HG03175 (cell line): ENCODE measurements at regions not wholly inside any gene's neighbourhood (a gene's known extent, or its start where the extent isn't known, plus 50 kb on each side); places are given as distances from the start of the nearest gene placed in this dataset.

Experiments
- ATAC-seq: cut with Tn5 transposase; IDR thresholded peaks from one replicate; pipeline ENCODE4 v1.9.1; 2021; ENCODE audit warnings: mild to moderate bottlenecking, moderate library complexity; ENCODE audit not compliant: unreplicated experiment

- no peak for ATAC-seq
Observed at GRCh38 chr5:57857696-57858095, 375.1 kb upstream of the ACTBL2 start.

GRCh38 chr5:57855831-57856230 is 373.2 kb upstream of the ACTBL2 start:
- no peak for ATAC-seq

- no peak for ATAC-seq
Observed at GRCh38 chr5:57853929-57854697, 371.5 kb upstream of the ACTBL2 start.

DNA sequence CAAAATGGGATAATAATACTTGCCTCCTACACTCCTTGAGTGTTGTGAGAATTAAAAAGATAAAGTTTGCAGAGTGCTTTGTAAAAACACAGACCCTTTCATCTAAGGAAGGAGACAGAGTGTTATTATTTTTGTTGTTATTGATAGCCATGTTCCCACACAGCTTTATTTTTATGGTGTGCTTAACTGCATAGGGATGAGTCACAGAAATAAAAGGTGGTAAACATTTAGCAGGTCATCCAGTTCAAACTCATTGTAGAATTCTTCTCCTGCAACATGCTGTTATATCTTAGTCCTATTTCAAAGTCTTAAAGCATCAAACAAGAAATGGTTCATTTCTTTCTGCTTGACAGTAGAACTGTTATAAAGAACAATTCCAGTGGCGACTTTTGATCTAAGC is 367.5 kb upstream of the ACTBL2 start:
- ATAC-seq, result no peak

GRCh38 chr5:57845025-57845424 is 362.4 kb upstream of the ACTBL2 start:
- no peak for ATAC-seq

DNA sequence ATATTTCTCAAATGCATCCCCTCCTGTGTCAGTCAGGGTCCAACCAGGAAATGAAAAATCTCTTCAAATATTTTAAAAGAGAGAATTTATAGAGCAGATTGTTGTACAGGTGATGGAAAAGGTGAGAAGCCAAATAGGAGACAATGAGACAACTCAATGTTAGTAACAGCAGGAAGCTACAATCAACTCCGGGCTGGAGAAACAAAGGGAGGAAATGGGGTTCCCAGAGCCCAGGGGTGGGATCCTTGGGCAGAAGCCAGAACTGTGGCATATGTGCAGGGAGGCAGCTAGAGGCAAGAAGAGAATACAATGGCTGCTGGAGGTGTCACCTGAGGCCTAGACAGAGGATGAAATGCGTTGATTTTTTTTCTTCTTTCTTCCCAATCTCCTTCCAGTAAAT is 361.8 kb upstream of the ACTBL2 start:
- no peak for ATAC-seq

GRCh38 chr5:57843059-57843367 is 360.4 kb upstream of the ACTBL2 start:
- ATAC-seq, result no peak

DNA sequence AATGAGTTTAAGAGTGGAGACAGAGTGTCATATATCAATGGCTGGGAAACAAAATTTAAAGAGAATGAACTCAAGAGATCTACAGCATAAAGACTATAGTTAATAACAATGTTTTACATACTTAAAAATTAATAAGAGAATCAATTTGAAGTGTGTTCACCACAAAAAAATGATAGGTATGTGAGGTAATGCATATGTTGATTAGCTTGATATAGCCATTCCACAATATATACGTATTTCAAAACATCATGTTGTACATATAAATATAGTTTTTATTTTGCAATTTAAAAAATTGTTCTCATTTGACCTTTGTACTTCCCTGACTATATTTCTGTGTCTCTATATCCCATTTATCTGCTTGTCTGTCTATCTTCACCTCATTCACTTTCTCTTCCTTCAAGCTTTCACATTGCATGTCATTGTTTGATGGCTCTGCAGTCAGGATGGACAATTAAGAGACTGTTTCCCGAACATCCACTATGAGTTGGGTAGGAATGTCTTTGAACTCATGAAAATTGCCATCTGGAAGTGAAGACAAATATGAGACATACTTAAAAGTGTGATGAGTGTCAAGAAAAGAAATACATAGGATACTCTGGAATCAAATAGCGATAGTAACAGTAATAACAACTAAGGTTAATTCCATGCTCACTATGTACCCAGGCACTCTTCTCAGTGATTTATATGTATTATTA is 359.9 kb upstream of the ACTBL2 start:
- ATAC-seq, result no peak

GRCh38 chr5:57841676-57842363 is 359.2 kb upstream of the ACTBL2 start:
- no peak for ATAC-seq

- no peak for ATAC-seq
Observed at GRCh38 chr5:57839437-57840079, 356.9 kb upstream of the ACTBL2 start.

GRCh38 chr5:57839025-57839424 is 356.4 kb upstream of the ACTBL2 start:
- no peak for ATAC-seq

DNA sequence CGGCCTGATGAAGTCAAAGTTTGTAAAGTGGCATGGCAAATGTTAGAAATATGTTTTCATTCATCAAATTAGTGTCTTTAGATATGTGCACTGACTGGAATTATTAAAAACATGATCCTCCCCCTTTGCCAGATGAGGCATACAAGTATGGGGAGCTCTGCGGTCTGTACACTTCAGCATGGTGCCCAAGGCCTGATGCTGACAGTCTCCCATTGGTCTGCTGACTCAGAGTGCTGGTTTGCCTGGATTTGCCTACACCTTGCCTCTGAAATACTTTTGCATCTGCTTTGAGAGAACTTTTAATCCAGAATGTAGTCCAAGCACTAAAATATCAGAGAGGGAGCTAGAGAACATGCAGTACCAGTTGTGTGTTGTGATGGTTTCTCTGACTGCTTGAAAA is 354.3 kb upstream of the ACTBL2 start:
- no peak for ATAC-seq

- no peak for ATAC-seq
Observed at GRCh38 chr5:57836331-57836730, 353.7 kb upstream of the ACTBL2 start.

DNA sequence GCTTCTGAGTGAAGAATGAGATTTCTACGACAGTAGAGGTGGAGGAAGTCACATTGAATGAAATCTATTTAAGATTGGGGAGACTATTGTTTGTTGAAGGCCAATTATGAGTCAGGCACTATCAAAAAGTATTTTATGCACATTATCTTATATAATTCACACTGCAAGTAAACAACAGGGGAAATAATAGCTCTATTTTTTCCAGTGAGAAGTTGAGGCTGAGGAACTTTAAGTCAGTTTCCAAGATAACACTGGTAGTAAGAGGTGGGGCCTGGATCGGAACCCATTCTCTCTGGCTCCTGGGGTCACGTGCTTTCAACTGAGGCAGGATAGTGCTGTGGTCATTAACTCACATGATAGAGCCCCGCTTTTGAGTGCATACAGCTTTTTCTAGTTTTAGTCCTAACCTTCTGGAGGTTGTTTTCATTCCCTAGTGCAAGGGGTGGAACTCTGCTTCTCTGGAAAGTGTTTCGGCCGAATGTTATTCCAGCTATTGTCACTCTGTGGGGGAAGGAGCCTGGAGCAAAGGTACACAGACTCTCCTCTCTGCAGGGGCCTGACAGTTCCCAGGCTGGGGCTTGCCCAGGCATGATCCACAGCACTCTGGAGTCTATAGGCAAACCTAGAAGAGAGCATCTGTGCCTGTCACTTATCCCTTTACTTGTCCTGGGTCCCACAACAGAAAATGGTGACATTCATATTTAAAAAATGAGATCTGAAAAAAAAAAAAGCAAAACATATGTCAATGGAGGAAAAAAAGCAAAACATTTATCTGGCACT is 352.4 kb upstream of the ACTBL2 start:
- ATAC-seq, result no peak

- no peak for ATAC-seq
Observed at GRCh38 chr5:57833489-57833888, 350.9 kb upstream of the ACTBL2 start.

DNA sequence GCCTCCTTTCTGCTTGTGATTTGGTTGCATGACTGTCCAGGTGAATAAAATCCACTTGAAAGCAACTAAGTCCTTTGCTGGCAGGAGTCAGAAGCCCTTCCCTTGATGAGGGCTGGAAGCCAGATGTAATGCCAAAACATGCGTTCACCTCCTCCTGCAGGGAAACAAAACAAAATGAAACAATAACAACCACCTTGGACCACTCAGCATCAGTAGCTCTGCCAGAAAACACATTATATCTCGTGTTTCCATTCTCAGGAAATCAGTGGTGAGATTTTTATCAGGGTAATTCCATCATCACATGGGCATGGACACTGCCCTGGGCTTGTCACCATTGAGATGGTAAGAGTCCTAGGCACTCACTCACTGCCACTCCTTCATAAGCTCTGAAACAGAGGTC is 350.3 kb upstream of the ACTBL2 start:
- no peak for ATAC-seq

DNA sequence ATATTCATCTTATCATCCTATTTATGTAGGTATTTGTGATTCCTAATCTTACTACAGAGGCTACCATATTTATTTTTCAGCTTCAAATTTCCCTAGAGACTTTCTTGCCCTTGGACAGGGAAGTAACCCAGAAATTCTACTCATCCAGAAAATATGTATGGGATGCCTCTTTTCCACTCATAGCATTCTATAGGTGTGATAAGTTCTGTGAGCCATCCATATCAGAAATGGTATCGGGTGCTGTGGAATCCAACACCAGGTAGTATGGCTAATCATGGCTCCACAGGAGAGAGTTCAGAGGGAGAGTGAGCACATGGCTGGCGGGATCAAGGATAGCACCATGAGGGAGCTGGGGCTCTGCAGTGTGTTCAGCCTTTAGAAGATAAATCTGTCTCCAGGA is 349.3 kb upstream of the ACTBL2 start:
- no peak for ATAC-seq

- no peak for ATAC-seq
Observed at GRCh38 chr5:57831090-57831489, 348.5 kb upstream of the ACTBL2 start.

GRCh38 chr5:57828221-57828620 is 345.6 kb upstream of the ACTBL2 start:
- no peak for ATAC-seq

DNA sequence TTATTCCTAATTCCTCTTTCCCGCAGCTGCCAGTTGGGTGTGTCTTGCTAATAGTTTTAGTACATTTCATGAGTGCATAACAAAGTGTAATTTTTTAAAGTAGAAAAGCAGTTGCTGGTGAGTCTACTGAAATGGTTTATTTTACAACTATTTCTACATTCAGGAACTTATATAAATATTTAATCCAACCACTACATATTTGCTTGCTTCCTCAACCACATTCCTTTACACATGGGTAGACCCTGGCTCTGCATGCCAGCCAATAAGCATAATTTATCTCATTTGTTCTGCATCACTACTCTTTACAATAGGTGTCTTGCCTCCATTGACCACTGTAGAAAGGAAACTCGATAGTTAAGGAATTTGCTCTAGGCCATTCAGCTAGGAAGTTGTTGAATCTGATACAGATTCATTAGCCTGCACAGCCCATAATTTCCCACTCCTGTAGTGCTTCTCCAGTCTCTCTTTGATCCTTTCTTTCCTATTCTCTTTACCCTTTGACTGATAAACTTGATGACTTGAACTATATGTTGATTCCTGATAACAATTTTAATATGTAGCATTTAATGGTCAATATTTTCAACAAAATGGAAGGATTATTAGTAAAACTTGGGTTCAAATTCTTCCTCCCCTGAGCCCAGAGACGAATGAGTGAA is 342.5 kb upstream of the ACTBL2 start:
- no peak for ATAC-seq
